Breast epithelium (tissue), 3 donors: ENCODE measurements at regions not wholly inside any gene's neighbourhood (a gene's known extent, or its start where the extent isn't known, plus 50 kb on each side); places are given as distances from the start of the nearest gene placed in this dataset.

Source experiments
- POLR2AphosphoS5 ChIP-seq, 3 donors: sonication (generic); formaldehyde crosslinking; IDR thresholded peaks; one replicate each; pipeline ENCODE4 v1.6.1; 2017; ENCODE audit warnings: antibody characterized with exemption in 3 of 3
- TF ChIP-seq, protein P1 (sequence below), 3 donors: fragments of 450-650 bp; IDR thresholded peaks; one replicate each; pipeline ENCODE4 v1.5.1; 2016 to 2017; ENCODE audit warnings: antibody characterized with exemption in 3 of 3, mild to moderate bottlenecking in 3 of 3, moderate library complexity in 3 of 3

DNA sequence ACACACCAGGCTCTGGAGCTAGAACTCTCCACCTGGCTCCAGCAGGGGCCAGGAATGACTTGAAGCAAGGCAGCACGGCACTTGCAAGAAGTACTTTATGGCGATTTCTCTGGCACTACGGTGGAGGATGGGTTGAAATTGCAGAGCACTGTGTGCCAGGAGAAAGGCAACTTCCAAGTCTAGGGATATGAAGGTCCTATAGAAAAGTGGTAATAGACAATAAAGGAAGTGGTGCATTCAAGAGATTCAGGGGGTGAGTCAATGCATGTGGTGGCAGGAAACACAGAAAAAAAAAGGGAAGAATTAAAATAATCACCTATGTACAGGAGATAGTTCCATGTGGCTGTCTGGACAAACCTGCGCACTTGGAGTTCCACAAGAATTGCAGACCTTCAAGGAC, 240.3 kb upstream of the DYNLRB2 start:
- TF ChIP-seq, protein P1, sequence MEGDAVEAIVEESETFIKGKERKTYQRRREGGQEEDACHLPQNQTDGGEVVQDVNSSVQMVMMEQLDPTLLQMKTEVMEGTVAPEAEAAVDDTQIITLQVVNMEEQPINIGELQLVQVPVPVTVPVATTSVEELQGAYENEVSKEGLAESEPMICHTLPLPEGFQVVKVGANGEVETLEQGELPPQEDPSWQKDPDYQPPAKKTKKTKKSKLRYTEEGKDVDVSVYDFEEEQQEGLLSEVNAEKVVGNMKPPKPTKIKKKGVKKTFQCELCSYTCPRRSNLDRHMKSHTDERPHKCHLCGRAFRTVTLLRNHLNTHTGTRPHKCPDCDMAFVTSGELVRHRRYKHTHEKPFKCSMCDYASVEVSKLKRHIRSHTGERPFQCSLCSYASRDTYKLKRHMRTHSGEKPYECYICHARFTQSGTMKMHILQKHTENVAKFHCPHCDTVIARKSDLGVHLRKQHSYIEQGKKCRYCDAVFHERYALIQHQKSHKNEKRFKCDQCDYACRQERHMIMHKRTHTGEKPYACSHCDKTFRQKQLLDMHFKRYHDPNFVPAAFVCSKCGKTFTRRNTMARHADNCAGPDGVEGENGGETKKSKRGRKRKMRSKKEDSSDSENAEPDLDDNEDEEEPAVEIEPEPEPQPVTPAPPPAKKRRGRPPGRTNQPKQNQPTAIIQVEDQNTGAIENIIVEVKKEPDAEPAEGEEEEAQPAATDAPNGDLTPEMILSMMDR (IDR thresholded peaks at IDR 0.05) = no peak
- TF ChIP-seq POLR2AphosphoS5 (IDR thresholded peaks at IDR 0.05) = no peak
